ENCODE measurements at regions not wholly inside any gene's neighbourhood (a gene's known extent, or its start where the extent isn't known, plus 50 kb on each side); places are given as distances from the start of the nearest gene placed in this dataset.

DNA sequence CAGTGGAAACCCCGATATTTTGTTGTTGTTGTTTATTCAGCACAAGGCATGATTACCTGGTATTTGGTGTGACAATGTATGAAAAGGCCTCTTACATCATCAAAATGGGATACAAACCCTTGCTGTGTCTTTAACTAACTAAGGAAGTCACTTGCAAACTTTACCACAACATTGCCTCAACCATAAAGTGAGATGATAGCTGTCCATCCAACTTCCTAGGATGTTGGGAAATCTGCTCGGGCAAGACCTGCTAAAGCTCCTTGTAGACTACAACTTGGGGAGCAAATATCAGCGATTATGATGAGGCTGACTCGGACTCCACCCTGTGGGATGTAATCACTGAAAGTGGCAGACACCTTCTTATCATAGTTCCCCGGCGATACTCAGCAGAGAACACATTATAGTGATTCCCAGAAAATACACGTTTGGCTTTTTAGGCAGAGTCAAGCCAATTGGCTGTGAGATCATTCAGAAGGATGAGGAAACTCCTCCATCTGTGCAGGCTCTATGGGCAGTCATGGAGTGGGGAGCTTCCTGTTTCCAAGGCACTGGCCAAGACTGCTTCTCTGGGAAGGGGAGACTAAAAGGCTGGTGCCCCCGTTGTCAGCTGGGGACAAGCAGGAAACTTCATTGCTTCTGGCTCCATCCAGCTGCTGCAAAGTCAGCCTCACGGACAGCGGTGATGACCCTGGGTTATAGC lies 289.0 kb downstream of the RNF144A start:
- Histone ChIP-seq H3K9me3 (no peaks in the 10 kb centered on the region), H3K4me1 (no peaks in the 10 kb centered on the region), H3K36me3 (no peaks in the 10 kb centered on the region), H3K4me3 (no peak overlapping the region), H3K27ac (no peak overlapping the region), H3K27me3 (no peaks in the 10 kb centered on the region)
- intact Hi-C loops (cut with DNase I) = no loop called here
- 81 to 87% methylated on average over 7 to 10 of the region's 10 CpGs for WGBS, 2 donors
- DNase-seq = no peak
- no peak for TF ChIP-seq POLR2A (IDR thresholded peaks at IDR 0.05)
- TF ChIP-seq, protein P1, sequence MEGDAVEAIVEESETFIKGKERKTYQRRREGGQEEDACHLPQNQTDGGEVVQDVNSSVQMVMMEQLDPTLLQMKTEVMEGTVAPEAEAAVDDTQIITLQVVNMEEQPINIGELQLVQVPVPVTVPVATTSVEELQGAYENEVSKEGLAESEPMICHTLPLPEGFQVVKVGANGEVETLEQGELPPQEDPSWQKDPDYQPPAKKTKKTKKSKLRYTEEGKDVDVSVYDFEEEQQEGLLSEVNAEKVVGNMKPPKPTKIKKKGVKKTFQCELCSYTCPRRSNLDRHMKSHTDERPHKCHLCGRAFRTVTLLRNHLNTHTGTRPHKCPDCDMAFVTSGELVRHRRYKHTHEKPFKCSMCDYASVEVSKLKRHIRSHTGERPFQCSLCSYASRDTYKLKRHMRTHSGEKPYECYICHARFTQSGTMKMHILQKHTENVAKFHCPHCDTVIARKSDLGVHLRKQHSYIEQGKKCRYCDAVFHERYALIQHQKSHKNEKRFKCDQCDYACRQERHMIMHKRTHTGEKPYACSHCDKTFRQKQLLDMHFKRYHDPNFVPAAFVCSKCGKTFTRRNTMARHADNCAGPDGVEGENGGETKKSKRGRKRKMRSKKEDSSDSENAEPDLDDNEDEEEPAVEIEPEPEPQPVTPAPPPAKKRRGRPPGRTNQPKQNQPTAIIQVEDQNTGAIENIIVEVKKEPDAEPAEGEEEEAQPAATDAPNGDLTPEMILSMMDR (IDR thresholded peaks at IDR 0.05) = no peak

DNA sequence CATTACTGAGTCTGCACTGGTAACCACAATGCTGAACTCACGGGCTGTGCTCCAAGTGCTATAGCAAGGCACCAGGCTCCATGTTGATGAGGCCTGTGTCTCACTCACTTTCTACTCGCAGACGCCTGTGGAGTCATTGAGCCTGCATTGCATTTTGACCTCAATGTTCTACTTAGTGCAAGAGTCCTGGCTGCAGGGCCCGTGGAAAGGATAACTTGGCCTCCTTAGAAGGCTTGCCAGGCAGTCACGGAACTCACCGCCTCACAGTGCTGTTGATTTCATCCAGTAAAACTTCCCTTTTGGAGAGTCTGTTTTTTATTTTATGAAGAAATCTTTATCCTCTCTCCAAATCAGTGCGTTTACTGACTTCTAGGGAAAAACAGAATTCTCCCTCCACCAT lies 290.4 kb downstream of the RNF144A start:
- no peak for DNase-seq
- intact Hi-C loops (cut with DNase I) = no loop called here
- WGBS, 2 donors = 91 to 95% methylated on average over 7 of the region's 7 CpGs

DNA sequence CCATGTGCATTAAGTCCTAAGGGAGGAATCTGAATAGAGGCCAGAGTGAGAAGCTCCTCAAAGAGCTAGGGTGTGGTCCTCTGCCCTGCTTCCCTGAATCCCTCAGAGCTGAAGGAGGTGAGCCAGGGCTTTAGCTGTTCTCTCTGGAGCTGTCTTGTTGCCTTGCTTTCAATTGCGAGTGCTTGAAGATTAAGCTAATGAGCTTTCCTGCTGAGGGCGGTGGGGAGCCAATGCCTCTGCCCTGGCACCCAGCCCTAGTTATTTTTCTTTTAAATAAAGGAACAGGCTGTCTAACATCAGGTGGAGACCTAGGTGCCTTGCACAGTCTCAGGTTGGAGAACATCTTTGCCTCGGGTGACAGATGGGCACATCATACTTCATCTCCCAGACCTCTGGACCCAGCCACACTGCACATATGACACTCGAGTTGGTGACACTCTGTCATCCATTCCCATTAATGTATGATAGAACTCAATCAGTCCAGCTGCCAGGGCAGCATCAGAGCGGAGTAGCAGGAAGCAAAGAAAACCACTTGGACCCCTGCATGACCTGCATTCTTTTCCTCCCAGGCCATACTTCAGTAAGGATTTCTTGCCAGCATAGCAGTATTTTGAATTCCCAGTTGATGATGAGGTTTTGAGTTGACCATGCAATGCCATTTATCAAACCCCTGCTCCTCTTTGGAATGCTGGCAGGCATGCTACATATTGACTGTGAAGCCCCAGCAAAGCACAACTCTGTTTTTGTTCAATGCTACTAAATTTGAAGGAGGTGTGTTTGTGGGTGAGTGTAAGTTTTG lies 292.7 kb downstream of the RNF144A start:
- DNase-seq = no peak
- 59 to 65% methylated on average over 4 to 5 of the region's 5 CpGs for WGBS, 2 donors
- Histone ChIP-seq H3K36me3 (no peaks in the 10 kb centered on the region), H3K4me1 (no peaks in the 10 kb centered on the region), H3K9me3 (no peaks in the 10 kb centered on the region), H3K27ac (no peak overlapping the region), H3K27me3 (no peaks in the 10 kb centered on the region), H3K4me3 (no peak overlapping the region)
- TF ChIP-seq POLR2A (IDR thresholded peaks at IDR 0.05) = no peak
- TF ChIP-seq, protein P1 (IDR thresholded peaks at IDR 0.05) = no peak
- intact Hi-C loops (cut with DNase I) = no loop called here

More for the DNA sequence above, 290.4 kb downstream of the RNF144A start:
- Histone ChIP-seq H3K36me3 (no peaks in the 10 kb centered on the region), H3K9me3 (no peaks in the 10 kb centered on the region), H3K27me3 (no peaks in the 10 kb centered on the region), H3K4me1 (no peaks in the 10 kb centered on the region), H3K4me3 (no peak overlapping the region), H3K27ac (no peak overlapping the region)
- TF ChIP-seq POLR2A (IDR thresholded peaks at IDR 0.05) = no peak
- TF ChIP-seq, protein P1 (IDR thresholded peaks at IDR 0.05) = no peak

DNA sequence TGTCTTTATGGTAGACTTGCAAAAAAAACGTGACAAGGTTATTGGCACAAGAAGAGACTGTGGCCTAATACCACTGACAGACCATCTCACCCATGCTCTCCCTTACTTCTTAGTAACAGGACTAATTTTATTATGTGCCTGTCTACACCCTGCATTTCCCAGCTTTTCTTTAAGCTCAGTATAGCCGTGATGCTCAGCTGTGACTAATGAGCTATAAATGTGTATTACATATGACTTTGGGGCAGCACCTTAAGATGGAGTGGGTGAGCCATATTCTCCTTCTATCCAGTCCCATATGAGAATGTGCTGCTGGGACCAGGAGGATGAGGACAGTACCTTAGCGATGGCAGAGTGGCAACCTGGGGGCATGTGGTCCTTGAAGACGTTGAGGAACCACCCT lies 293.5 kb downstream of the RNF144A start:
- Histone ChIP-seq H3K27ac (no peak overlapping the region), H3K36me3 (no peaks in the 10 kb centered on the region), H3K27me3 (no peaks in the 10 kb centered on the region), H3K4me3 (no peak overlapping the region), H3K4me1 (no peaks in the 10 kb centered on the region), H3K9me3 (no peaks in the 10 kb centered on the region)
- WGBS, 2 donors = 75 to 77% methylated on average over 2 to 4 of the region's 4 CpGs
- TF ChIP-seq, protein P1 (IDR thresholded peaks at IDR 0.05) = no peak
- TF ChIP-seq POLR2A (IDR thresholded peaks at IDR 0.05) = no peak
- intact Hi-C loops (cut with DNase I) = no loop called here
- no peak for DNase-seq

DNA sequence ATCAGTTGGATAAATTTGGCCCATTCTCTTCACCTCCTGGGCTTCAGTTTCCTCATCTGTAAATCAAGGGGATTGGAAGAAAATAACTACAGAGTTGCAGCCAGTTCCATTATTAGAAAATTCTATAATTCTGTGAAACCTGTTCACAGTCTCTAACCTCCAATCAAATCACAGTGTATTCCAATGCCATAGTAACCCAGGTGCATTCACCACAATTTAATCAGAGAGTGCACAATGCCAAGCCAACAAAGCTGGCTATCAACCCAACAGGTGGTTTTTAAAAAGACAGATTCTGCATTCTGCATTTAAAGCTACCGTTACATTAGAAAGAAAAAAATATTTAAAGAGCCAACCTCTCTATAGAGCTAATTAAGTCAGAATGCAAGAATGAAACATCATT lies 308.6 kb downstream of the RNF144A start:
- DNase-seq = no peak
- intact Hi-C loops (cut with DNase I) = no loop called here
- 35 to 40% methylated on average over 1 of the region's 1 CpG for WGBS, 2 donors
- no peaks in the 10 kb centered on the region for H3K36me3 ChIP-seq
- H3K4me3 ChIP-seq = no peak overlapping the region
- H3K27me3 ChIP-seq = no peaks in the 10 kb centered on the region
- TF ChIP-seq POLR2A (IDR thresholded peaks at IDR 0.05) = no peak
- TF ChIP-seq, protein P1 (IDR thresholded peaks at IDR 0.05) = no peak
- no peak overlapping the region for H3K27ac ChIP-seq
- no peaks in the 10 kb centered on the region for H3K4me1 ChIP-seq
- H3K9me3 ChIP-seq = no peaks in the 10 kb centered on the region
